Central memory CD8-positive, alpha-beta T cell (primary cell): ENCODE measurements at regions not wholly inside any gene's neighbourhood (a gene's known extent, or its start where the extent isn't known, plus 50 kb on each side); places are given as distances from the start of the nearest gene placed in this dataset.
A peak's percentile ranks its signal among the peaks of the same experiment; 100 is the strongest.

ENCODE experiments used
- ATAC-seq: fragments of 150-1000 bp; cut with Tn5 transposase; replicated peaks from 2 replicates; pipeline ENCODE4 v1.10.0; 2022; ENCODE audit warnings: mild to moderate bottlenecking, moderate FRiP score, moderate number of reproducible peaks; ENCODE audit not compliant: poor library complexity, severe bottlenecking; ENCODE audit errors: extremely low read depth
- DNase-seq, 2 donors: peaks; one replicate each; pipeline ENCODE4 v3.0.0; 2021; ENCODE audit warnings: low spot score in 2 of 2
- H3K27ac Mint-ChIP-seq: one replicate; pipeline ENCODE4 v1.8.0; 2022; ENCODE audit warnings: low read depth, mild to moderate bottlenecking, moderate library complexity, mixed read lengths
- H3K27me3 Mint-ChIP-seq: one replicate; pipeline ENCODE4 v1.8.0; 2022; ENCODE audit warnings: mixed read lengths
- H3K36me3 Mint-ChIP-seq: one replicate; pipeline ENCODE4 v1.8.0; 2022; ENCODE audit warnings: mild to moderate bottlenecking, moderate library complexity, mixed read lengths; ENCODE audit not compliant: insufficient read depth
- H3K4me1 Mint-ChIP-seq: one replicate; pipeline ENCODE4 v1.8.0; 2022; ENCODE audit warnings: mixed read lengths
- H3K4me3 Mint-ChIP-seq: one replicate; pipeline ENCODE4 v1.8.0; 2022; ENCODE audit warnings: mild to moderate bottlenecking, moderate library complexity, mixed read lengths
- H3K9me3 Mint-ChIP-seq: one replicate; pipeline ENCODE4 v1.8.0; 2022; ENCODE audit warnings: mixed read lengths

GRCh38 chr5:67343835-67344234 is 147.2 kb upstream of the CD180 start:
- DNase-seq (no peak), ATAC-seq (no peak)
- Mint-ChIP-seq H3K4me3 (no peak overlapping the region), H3K27me3 (peaks cover 21% of the 10 kb centered on the region), H3K36me3 (peaks cover 1% of the 10 kb centered on the region), H3K4me1 (no peaks in the 10 kb centered on the region), H3K27ac (no peak overlapping the region), H3K9me3 (peaks cover 6% of the 10 kb centered on the region)

GRCh38 chr5:67341478-67341877 is 144.9 kb upstream of the CD180 start:
- Mint-ChIP-seq H3K27me3 (peaks cover 21% of the 10 kb centered on the region), H3K27ac (no peak overlapping the region)

DNA sequence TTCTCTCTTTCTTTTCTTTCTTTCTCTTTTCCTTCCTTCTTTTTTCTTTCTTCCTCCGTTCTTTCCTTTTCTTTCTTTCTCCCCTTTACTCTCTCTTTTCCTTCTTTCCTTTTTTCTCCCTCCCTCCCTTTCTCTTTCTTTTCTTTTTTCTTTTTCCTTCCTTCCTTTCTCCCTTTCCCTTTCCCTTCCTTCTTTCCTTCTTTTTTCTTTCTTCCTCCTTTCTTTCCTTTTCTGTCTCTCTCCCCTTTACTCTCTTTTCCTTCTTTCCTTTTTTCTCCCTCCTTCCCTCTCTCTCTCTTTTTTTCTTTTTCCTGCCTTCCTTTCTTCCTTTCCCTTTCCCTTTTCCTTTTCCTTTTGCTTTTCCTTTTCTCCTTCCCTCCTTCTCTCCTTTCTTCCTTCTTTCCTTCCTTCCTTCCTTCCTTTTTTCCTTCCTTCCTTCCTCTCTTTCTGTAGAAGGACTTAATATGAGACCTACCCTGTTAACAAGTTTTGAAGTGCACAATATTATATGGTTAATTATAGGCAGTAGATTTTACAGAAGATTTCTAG is 142.7 kb upstream of the CD180 start:
- H3K4me1 Mint-ChIP-seq = no peaks in the 10 kb centered on the region
- no peaks in the 10 kb centered on the region for H3K36me3 Mint-ChIP-seq
- no peaks in the 10 kb centered on the region for H3K9me3 Mint-ChIP-seq
- peak overlapping the region; percentile 20 for H3K27ac Mint-ChIP-seq
- no peak overlapping the region for H3K4me3 Mint-ChIP-seq
- peaks cover 21% of the 10 kb centered on the region for H3K27me3 Mint-ChIP-seq
- DNase-seq (no peak), ATAC-seq (no peak)

More at GRCh38 chr5:67341478-67341877, 144.9 kb upstream of the CD180 start:
- Mint-ChIP-seq H3K4me3 (no peak overlapping the region), H3K4me1 (no peaks in the 10 kb centered on the region), H3K9me3 (peaks cover 6% of the 10 kb centered on the region), H3K36me3 (no peaks in the 10 kb centered on the region)
- DNase-seq = no peak
- ATAC-seq = no peak

DNA sequence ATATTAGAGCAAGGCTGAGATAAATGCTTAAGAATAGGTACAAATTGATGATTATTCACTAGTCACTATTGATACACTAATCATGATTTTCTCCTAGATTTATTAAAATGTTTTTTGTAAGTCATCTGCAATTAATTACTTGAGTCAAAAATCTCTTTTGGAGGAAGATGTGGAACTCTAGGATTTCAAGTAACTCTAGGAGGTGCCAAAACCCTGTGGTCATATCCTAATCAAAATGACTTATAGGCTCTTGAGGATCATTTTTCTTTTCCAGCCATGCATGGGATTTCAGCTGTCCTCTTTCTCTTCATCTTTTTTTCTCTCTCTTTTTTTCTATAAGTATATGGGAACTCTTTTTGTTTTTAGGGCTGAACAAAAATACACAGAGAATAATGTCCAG is 141.8 kb upstream of the CD180 start:
- no peaks in the 10 kb centered on the region for H3K4me1 Mint-ChIP-seq

GRCh38 chr5:67337751-67338150 is 141.2 kb upstream of the CD180 start:
- Mint-ChIP-seq H3K4me3 (no peak overlapping the region), H3K36me3 (no peaks in the 10 kb centered on the region)

More for the DNA sequence above, 141.8 kb upstream of the CD180 start:
- ATAC-seq = no peak
- DNase-seq = no peak
- H3K27me3 Mint-ChIP-seq = peaks cover 21% of the 10 kb centered on the region
- no peak overlapping the region for H3K27ac Mint-ChIP-seq
- H3K4me3 Mint-ChIP-seq = no peak overlapping the region
- no peaks in the 10 kb centered on the region for H3K9me3 Mint-ChIP-seq
- H3K36me3 Mint-ChIP-seq = no peaks in the 10 kb centered on the region

DNA sequence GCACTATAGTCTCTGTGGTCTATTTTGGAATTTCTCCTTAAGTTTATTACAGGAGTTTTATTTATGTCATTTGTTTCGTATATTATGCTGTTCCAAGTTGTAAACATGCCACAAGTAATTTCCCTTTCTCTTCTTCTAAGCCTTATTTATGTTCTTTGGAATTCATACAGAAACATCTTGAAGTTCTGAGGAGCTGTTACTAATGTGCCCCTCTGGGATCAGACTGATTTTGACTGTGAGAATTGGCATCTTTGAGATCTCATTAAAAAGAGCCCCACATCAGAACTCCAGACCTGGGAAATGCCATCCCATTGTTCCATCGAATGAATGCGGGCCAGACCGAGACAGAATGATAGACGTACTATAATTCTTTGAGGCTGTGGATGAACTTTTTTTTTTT is 138.8 kb upstream of the CD180 start:
- no peak for ATAC-seq

More at GRCh38 chr5:67337751-67338150, 141.2 kb upstream of the CD180 start:
- Mint-ChIP-seq H3K9me3 (no peaks in the 10 kb centered on the region), H3K27me3 (peaks cover 21% of the 10 kb centered on the region), H3K4me1 (no peaks in the 10 kb centered on the region), H3K27ac (no peak overlapping the region)
- no peak for ATAC-seq
- DNase-seq = no peak

DNA sequence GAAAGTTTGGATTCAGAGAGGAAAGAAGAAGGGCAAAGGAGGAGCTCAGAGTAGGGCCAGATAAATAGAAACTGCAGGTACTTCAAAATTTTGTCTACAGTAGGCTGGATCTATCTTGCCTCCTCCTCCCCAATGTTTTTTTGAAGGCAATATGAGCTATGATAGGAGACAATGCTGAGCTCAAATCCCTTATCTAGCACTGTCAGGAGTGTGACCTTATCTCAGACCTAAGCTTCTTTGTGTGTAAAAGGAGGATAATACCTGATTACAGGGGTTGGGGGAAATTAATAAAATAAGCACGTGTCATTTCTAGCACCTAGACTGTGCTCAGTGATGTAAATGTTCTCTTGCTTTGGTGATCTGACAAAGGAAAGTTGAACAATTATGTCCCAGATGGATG is 137.8 kb upstream of the CD180 start:
- Mint-ChIP-seq H3K36me3 (peaks cover 2% of the 10 kb centered on the region), H3K27ac (no peak overlapping the region), H3K4me3 (no peak overlapping the region), H3K27me3 (peaks cover 4% of the 10 kb centered on the region), H3K4me1 (no peaks in the 10 kb centered on the region), H3K9me3 (no peaks in the 10 kb centered on the region)
- DNase-seq (no peak), ATAC-seq (no peak)

More for the DNA sequence above, 138.8 kb upstream of the CD180 start:
- Mint-ChIP-seq H3K27me3 (peaks cover 15% of the 10 kb centered on the region), H3K9me3 (no peaks in the 10 kb centered on the region), H3K4me1 (no peaks in the 10 kb centered on the region), H3K27ac (no peak overlapping the region), H3K4me3 (no peak overlapping the region), H3K36me3 (no peaks in the 10 kb centered on the region)
- DNase-seq = no peak

- no peak overlapping the region for H3K27ac Mint-ChIP-seq
- ATAC-seq (no peak), DNase-seq (no peak)
- H3K36me3 Mint-ChIP-seq = peaks cover 2% of the 10 kb centered on the region
- H3K27me3 Mint-ChIP-seq = no peaks in the 10 kb centered on the region
- no peak overlapping the region for H3K4me3 Mint-ChIP-seq
- no peaks in the 10 kb centered on the region for H3K9me3 Mint-ChIP-seq
- no peaks in the 10 kb centered on the region for H3K4me1 Mint-ChIP-seq
These were observed 136.6 kb upstream of the CD180 start for GRCh38 chr5:67333171-67333570.

GRCh38 chr5:67331296-67331925 is 134.8 kb upstream of the CD180 start:
- H3K4me1 Mint-ChIP-seq = no peaks in the 10 kb centered on the region
- ATAC-seq = no peak
- H3K9me3 Mint-ChIP-seq = no peaks in the 10 kb centered on the region
- no peaks in the 10 kb centered on the region for H3K27me3 Mint-ChIP-seq
- H3K27ac Mint-ChIP-seq = no peak overlapping the region
- no peak overlapping the region for H3K4me3 Mint-ChIP-seq
- no peak for DNase-seq
- peaks cover 2% of the 10 kb centered on the region for H3K36me3 Mint-ChIP-seq

- no peaks in the 10 kb centered on the region for H3K9me3 Mint-ChIP-seq
- DNase-seq = no peak
- ATAC-seq = no peak
- no peaks in the 10 kb centered on the region for H3K27me3 Mint-ChIP-seq
- H3K27ac Mint-ChIP-seq = no peak overlapping the region
- H3K36me3 Mint-ChIP-seq = no peaks in the 10 kb centered on the region
- no peak overlapping the region for H3K4me3 Mint-ChIP-seq
- no peaks in the 10 kb centered on the region for H3K4me1 Mint-ChIP-seq
These were observed 123.5 kb upstream of the CD180 start for GRCh38 chr5:67319935-67320725.

- ATAC-seq = no peak
- H3K9me3 Mint-ChIP-seq = no peaks in the 10 kb centered on the region
- no peaks in the 10 kb centered on the region for H3K4me1 Mint-ChIP-seq
- H3K4me3 Mint-ChIP-seq = no peak overlapping the region
- no peak for DNase-seq
- H3K27ac Mint-ChIP-seq = no peak overlapping the region
- no peaks in the 10 kb centered on the region for H3K36me3 Mint-ChIP-seq
- H3K27me3 Mint-ChIP-seq = no peaks in the 10 kb centered on the region
These were observed 122.1 kb upstream of the CD180 start for GRCh38 chr5:67318746-67319145.

DNA sequence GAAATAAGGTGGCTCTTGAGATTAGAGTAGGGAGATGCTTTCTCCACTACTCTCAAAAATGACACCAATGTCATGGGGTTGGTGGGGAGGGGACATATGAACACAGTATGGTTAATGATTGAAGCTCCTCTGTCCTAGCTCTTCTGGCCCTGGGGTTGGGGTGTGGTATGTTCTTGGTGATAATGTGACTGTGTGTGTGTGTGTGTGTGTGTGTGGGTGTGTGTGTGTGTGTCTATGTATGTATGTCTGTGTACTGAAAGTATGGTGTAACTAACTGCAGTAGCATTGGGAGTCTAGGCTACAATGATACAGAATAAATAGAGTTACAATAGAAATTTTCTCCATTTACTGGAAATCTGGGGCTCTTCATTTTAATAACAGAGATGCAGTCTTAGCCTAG is 121.0 kb upstream of the CD180 start:
- Mint-ChIP-seq H3K9me3 (no peaks in the 10 kb centered on the region), H3K27me3 (no peaks in the 10 kb centered on the region), H3K27ac (no peak overlapping the region), H3K4me3 (no peak overlapping the region), H3K36me3 (no peaks in the 10 kb centered on the region), H3K4me1 (peaks cover 3% of the 10 kb centered on the region)
- no peak for DNase-seq
- ATAC-seq = no peak

DNA sequence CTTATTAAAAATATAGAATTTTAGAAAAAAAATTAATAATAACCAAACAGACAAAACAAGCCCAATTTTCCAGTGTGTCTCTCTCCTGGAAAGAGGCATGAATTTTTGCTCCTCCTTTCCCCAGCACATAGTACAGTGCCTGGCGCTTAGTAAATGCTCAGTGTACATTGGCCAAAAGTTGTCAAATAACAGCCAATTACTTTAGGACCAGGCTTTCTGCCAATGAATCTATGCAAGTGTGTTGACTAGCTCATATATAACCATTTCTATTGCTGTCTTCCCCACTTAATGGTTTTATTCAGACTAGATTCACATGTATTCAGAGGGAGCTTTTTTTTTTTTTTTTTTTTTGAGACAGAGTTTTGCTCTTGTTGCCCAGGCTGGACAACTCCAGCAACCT is 120.1 kb upstream of the CD180 start:
- no peaks in the 10 kb centered on the region for H3K36me3 Mint-ChIP-seq
- peaks cover 8% of the 10 kb centered on the region for H3K4me1 Mint-ChIP-seq
- no peaks in the 10 kb centered on the region for H3K9me3 Mint-ChIP-seq
- ATAC-seq = no peak
- H3K27me3 Mint-ChIP-seq = no peaks in the 10 kb centered on the region
- DNase-seq = no peak
- no peak overlapping the region for H3K27ac Mint-ChIP-seq
- H3K4me3 Mint-ChIP-seq = no peak overlapping the region
